ENCODE measurements at regions not wholly inside any gene's neighbourhood (a gene's known extent, or its start where the extent isn't known, plus 50 kb on each side); places are given as distances from the start of the nearest gene placed in this dataset.

- ATAC-seq (no peak), DNase-seq (ENCODE audit: low read depth, low spot score) (no peak)
- Histone ChIP-seq H3K4me1 (ENCODE audit: control insufficient read depth in 1 of 2, insufficient read depth in 2 of 2, low read length in 2 of 2) (no peaks in the 10 kb centered on the region), H2AFZ (ENCODE audit: low read depth, low read length, poor library complexity, severe bottlenecking) (no peak overlapping the region), H3K4me2 (ENCODE audit: low read length) (no peak overlapping the region), H3K4me3 (replicated peaks in 1 of 2; ENCODE audit: low read depth in 1 of 2, low read length in 2 of 2) (no peak overlapping the region), H3K9me2 (ENCODE audit: insufficient read depth) (no peaks in the 10 kb centered on the region), H3K9ac (ENCODE audit: low read length) (no peak overlapping the region), H4K20me1 (ENCODE audit: insufficient read depth) (no peaks in the 10 kb centered on the region), H3K9me3 (ENCODE audit: control insufficient read depth in 1 of 2, insufficient read depth in 1 of 2, low read depth in 1 of 2, low read length in 2 of 2) (no peaks in the 10 kb centered on the region), H3K36me3 (ENCODE audit: control insufficient read depth in 1 of 2, insufficient read depth in 2 of 2, low read length in 2 of 2) (no peaks in the 10 kb centered on the region), H3K27ac (ENCODE audit: low read depth, low read length) (no peak overlapping the region), H3K27me3 (ENCODE audit: insufficient read depth, low read length) (no peaks in the 10 kb centered on the region), H3K79me2 (ENCODE audit: insufficient read depth, low read length) (no peaks in the 10 kb centered on the region)
- ChIA-PET POLR2A (no interaction called here), RAD21 (ENCODE audit: low non-redundant PET in 1 of 2, low total read pairs in 2 of 2, uncharacterized antibody in 2 of 2, unreplicated experiment in 2 of 2) (no interaction called here), CTCF (no interaction called here)
- BruUV-seq (replicated peaks), result no TSS peak
- intact Hi-C loops (cut with micrococcal nuclease), result no loop called here
- TF ChIP-seq RAD21 (IDR thresholded peaks at IDR 0.05; ENCODE audit: low read depth), result no peak
- TF ChIP-seq JUND (IDR thresholded peaks at IDR 0.05), result no peak
- TF ChIP-seq EZH2phosphoT487 (IDR thresholded peaks at IDR 0.05; ENCODE audit: borderline replicate concordance), result no peak
- no peak for TF ChIP-seq ELF1 (IDR thresholded peaks at IDR 0.05; ENCODE audit: borderline replicate concordance, low read depth)
- TF ChIP-seq YY1 (IDR thresholded peaks at IDR 0.05; ENCODE audit: extremely low read depth, insufficient replicate concordance, low read depth, low read length), result no peak
- no peak for TF ChIP-seq POLR2A (IDR thresholded peaks at IDR 0.05; ENCODE audit: borderline replicate concordance, extremely low read depth, insufficient read depth, insufficient read length)
- TF ChIP-seq, protein P1, sequence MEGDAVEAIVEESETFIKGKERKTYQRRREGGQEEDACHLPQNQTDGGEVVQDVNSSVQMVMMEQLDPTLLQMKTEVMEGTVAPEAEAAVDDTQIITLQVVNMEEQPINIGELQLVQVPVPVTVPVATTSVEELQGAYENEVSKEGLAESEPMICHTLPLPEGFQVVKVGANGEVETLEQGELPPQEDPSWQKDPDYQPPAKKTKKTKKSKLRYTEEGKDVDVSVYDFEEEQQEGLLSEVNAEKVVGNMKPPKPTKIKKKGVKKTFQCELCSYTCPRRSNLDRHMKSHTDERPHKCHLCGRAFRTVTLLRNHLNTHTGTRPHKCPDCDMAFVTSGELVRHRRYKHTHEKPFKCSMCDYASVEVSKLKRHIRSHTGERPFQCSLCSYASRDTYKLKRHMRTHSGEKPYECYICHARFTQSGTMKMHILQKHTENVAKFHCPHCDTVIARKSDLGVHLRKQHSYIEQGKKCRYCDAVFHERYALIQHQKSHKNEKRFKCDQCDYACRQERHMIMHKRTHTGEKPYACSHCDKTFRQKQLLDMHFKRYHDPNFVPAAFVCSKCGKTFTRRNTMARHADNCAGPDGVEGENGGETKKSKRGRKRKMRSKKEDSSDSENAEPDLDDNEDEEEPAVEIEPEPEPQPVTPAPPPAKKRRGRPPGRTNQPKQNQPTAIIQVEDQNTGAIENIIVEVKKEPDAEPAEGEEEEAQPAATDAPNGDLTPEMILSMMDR (IDR thresholded peaks at IDR 0.05 in 2 of 3, conservative IDR thresholded peaks at IDR 0.05 in 1 of 3; ENCODE audit: borderline replicate concordance in 1 of 3, insufficient read depth in 1 of 3, low read depth in 2 of 3, low read length in 2 of 3), result no peak
- TF ChIP-seq, protein P2, sequence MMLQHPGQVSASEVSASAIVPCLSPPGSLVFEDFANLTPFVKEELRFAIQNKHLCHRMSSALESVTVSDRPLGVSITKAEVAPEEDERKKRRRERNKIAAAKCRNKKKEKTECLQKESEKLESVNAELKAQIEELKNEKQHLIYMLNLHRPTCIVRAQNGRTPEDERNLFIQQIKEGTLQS (IDR thresholded peaks at IDR 0.05), result no peak
Measured at GRCh38 chr1:60311838-60312237, 238.3 kb upstream of the C1orf87 start.

- no peak overlapping the region for H2AFZ ChIP-seq (ENCODE audit: low read depth, low read length, poor library complexity, severe bottlenecking)
- H3K4me2 ChIP-seq (ENCODE audit: low read length), result no peak overlapping the region
- H3K79me2 ChIP-seq (ENCODE audit: insufficient read depth, low read length), result no peaks in the 10 kb centered on the region
- intact Hi-C loops (cut with micrococcal nuclease), result no loop called here
- BruUV-seq (replicated peaks), result no TSS peak
- H3K4me3 ChIP-seq (replicated peaks in 1 of 2; ENCODE audit: low read depth in 1 of 2, low read length in 2 of 2), result no peak overlapping the region
- ATAC-seq (no peak), DNase-seq (ENCODE audit: low read depth, low spot score) (no peak)
- no peaks in the 10 kb centered on the region for H3K9me3 ChIP-seq (ENCODE audit: control insufficient read depth in 1 of 2, insufficient read depth in 1 of 2, low read depth in 1 of 2, low read length in 2 of 2)
- peaks cover 26% of the 10 kb centered on the region for H3K27me3 ChIP-seq (ENCODE audit: insufficient read depth, low read length)
- H3K9me2 ChIP-seq (ENCODE audit: insufficient read depth), result no peaks in the 10 kb centered on the region
- no peak overlapping the region for H3K9ac ChIP-seq (ENCODE audit: low read length)
- ChIA-PET RAD21 (ENCODE audit: low non-redundant PET in 1 of 2, low total read pairs in 2 of 2, uncharacterized antibody in 2 of 2, unreplicated experiment in 2 of 2) (no interaction called here), CTCF (no interaction called here), POLR2A (no interaction called here)
- H4K20me1 ChIP-seq (ENCODE audit: insufficient read depth), result no peaks in the 10 kb centered on the region
- H3K27ac ChIP-seq (ENCODE audit: low read depth, low read length), result no peak overlapping the region
- no peaks in the 10 kb centered on the region for H3K36me3 ChIP-seq (ENCODE audit: control insufficient read depth in 1 of 2, insufficient read depth in 2 of 2, low read length in 2 of 2)
- no peaks in the 10 kb centered on the region for H3K4me1 ChIP-seq (ENCODE audit: control insufficient read depth in 1 of 2, insufficient read depth in 2 of 2, low read length in 2 of 2)
- TF ChIP-seq RAD21 (IDR thresholded peaks at IDR 0.05; ENCODE audit: low read depth) (no peak), EGR1 (IDR thresholded peaks at IDR 0.05; ENCODE audit: low read depth) (no peak), FOSL1 (IDR thresholded peaks at IDR 0.05; ENCODE audit: low read depth) (no peak), POLR2A (IDR thresholded peaks at IDR 0.05; ENCODE audit: borderline replicate concordance, extremely low read depth, insufficient read depth, insufficient read length) (no peak), ELF1 (IDR thresholded peaks at IDR 0.05; ENCODE audit: borderline replicate concordance, low read depth) (no peak), CBX3 (IDR thresholded peaks at IDR 0.05; ENCODE audit: low read depth) (no peak), YY1 (IDR thresholded peaks at IDR 0.05; ENCODE audit: extremely low read depth, insufficient replicate concordance, low read depth, low read length) (no peak), EZH2phosphoT487 (IDR thresholded peaks at IDR 0.05; ENCODE audit: borderline replicate concordance) (no peak)
- TF ChIP-seq, protein P2 (IDR thresholded peaks at IDR 0.05), result no peak
- TF ChIP-seq, protein P1 (IDR thresholded peaks at IDR 0.05 in 2 of 3, conservative IDR thresholded peaks at IDR 0.05 in 1 of 3; ENCODE audit: borderline replicate concordance in 1 of 3, insufficient read depth in 1 of 3, low read depth in 2 of 3, low read length in 2 of 3), result no peak
- TF ChIP-seq, protein P3, sequence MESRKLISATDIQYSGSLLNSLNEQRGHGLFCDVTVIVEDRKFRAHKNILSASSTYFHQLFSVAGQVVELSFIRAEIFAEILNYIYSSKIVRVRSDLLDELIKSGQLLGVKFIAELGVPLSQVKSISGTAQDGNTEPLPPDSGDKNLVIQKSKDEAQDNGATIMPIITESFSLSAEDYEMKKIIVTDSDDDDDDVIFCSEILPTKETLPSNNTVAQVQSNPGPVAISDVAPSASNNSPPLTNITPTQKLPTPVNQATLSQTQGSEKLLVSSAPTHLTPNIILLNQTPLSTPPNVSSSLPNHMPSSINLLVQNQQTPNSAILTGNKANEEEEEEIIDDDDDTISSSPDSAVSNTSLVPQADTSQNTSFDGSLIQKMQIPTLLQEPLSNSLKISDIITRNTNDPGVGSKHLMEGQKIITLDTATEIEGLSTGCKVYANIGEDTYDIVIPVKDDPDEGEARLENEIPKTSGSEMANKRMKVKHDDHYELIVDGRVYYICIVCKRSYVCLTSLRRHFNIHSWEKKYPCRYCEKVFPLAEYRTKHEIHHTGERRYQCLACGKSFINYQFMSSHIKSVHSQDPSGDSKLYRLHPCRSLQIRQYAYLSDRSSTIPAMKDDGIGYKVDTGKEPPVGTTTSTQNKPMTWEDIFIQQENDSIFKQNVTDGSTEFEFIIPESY (IDR thresholded peaks at IDR 0.05; ENCODE audit: extremely low read depth, insufficient replicate concordance, low read length), result no peak
Measured at GRCh38 chr1:60299581-60299980, 226.0 kb upstream of the C1orf87 start.

Data from HCT116 (cell line).